Hematopoietic multipotent progenitor cell (in vitro differentiated cells): ENCODE measurements at regions not wholly inside any gene's neighbourhood (a gene's known extent, or its start where the extent isn't known, plus 50 kb on each side); places are given as distances from the start of the nearest gene placed in this dataset.
A peak's percentile ranks its signal among the peaks of the same experiment; 100 is the strongest.

Source experiments
- DNase-seq, 3 donors: peaks; one replicate each; pipeline ENCODE4 v3.0.0-alpha.2; 2011 to 2015; ENCODE audit warnings: low read depth in 2 of 3, low spot score in 2 of 3

DNA sequence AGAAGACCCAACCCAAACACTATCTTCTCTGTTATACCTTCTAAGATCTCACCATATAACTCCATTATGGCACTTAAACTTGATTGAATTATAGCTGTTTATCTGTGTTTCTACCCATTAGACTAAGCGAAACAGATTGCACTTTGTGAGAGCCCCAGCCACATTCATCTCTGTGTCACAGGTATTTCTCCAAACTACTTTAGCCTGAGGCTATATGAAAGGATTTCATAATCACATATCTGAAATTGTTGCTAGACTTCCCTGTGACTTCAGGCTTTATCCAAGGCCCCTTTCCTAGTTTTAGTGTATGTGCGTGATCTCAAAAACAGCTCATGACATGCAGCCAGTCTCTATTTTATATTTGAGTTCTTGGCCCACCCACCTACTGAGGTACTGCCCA, 745.0 kb upstream of the ACVR2A start:
- no peak for DNase-seq

GRCh38 chr2:147098940-147099339, 745.9 kb upstream of the ACVR2A start:
- no peak for DNase-seq

GRCh38 chr2:147097747-147098146, 747.1 kb upstream of the ACVR2A start:
- DNase-seq = no peak

GRCh38 chr2:147096671-147097070, 748.2 kb upstream of the ACVR2A start:
- no peak for DNase-seq

GRCh38 chr2:147095376-147095775, 749.5 kb upstream of the ACVR2A start:
- DNase-seq = no peak

DNA sequence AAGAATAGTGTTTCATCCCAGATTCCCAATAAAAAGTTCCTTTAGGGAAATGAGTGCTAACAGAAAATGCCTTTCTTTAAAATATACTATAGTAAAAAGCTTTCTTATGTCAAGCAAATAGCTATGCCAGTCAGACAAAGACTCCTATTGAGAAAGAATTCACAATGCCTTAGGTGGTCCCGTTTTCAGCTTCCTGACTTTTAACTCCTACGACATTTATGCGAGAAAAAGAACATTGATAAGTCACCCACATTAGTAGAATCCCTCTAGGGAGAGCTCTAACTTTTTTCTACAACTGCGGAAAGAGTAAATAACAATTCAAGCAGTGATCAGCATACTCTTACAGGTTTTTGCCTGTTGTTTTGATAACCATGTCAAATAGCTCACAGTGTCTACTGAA, 750.8 kb upstream of the ACVR2A start:
- DNase-seq = no peak

- DNase-seq = no peak
These were observed 752.6 kb upstream of the ACVR2A start for GRCh38 chr2:147092266-147092665.

GRCh38 chr2:147091448-147091847, 753.4 kb upstream of the ACVR2A start:
- no peak for DNase-seq

DNA sequence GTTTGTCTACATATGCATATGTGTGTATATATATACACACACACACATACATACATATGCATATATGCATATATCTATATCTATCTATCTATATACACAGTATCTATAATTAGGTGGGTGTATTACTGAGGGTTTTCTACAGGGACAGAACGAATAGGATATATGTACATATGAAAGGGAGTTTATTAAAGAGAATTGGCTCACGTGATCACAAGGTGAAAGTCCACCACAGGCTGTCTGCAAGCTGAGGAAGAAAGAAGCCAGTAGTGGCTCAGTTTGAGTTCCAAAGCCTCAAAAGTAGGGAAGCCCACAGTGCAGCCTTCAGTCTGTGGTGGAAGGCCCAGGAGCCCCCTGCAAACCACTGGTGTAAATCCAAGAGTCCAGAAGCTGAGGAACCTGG, 756.0 kb upstream of the ACVR2A start:
- DNase-seq = no peak

DNA sequence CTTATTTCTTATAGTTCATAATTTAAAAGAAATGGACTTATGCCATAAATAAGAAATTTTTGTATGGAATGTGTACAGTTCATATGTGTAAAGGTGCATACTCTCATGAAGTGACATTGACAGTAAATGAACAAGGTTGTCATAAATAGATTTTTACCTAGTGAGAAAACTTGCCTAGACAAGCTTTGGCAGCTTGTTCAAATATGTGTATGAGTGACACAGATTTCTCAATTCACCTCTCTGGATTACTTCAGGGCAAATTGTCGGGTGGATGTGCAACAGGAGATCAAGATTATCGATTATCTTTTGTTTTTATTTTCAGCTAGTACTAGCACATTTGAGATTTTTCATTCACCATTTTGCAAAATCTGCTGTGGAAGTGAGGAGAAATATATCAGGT, 758.1 kb upstream of the ACVR2A start:
- no peak for DNase-seq

DNA sequence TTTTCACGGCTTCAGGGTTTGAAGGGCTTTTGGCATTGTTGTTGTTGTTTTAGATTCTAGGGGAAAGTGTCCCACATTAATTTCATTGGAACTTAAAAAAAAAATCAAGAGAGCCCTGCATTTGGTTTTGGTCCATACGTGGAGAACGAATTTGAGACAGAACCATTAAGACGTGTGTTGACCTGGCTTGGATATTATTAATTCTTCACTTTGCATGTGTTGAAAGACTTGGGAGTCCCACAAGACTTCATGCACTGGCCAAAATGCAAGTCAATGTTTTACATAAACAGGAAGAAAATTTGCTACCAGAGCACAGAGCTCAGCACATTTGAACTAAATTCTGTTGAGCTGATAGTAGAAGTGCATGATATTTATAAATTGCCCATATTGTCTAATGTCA, 761.2 kb upstream of the ACVR2A start:
- no peak for DNase-seq

- peak; percentile 21 to 74 (median 25) for DNase-seq
These were observed 761.8 kb upstream of the ACVR2A start for GRCh38 chr2:147082850-147083522.

DNA sequence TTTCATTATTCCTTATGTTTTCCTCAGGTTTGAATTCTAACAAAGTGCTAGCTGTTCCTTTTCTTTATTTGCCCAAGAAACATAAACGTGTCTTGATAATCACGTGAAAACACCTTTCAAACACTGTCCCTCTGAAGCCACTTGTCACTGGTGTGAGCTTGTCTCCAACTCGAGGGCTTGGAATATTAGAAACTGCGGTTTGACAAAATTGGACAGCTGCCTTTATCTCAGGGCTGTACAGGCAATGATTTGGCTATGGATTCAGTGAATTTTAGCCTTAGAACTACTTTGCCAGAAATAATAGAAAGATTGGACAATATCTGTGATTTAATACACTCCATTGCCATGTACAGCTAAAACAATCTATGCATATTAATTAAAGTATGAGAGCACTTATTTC, 763.0 kb upstream of the ACVR2A start:
- no peak for DNase-seq

- no peak for DNase-seq
These were observed 768.2 kb upstream of the ACVR2A start for GRCh38 chr2:147076634-147077033.

DNA sequence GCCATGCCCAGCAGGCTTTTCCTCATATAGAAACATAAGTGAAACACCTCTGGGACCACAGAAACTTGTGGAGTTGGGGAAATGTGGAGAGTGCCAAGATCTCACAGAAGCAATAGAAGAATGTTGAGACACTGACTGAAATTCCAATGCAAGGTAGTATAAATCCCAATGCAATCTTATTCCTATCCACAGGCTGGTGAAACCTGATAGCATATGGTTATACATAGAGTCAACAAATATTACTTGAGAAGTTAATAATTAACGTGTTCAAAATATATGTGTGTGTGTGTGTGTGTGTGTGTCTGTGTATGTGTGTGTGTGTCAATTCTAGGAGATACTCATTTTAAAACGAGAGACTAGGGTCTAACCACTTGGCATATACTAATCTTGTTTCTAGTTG, 776.8 kb upstream of the ACVR2A start:
- no peak for DNase-seq

DNA sequence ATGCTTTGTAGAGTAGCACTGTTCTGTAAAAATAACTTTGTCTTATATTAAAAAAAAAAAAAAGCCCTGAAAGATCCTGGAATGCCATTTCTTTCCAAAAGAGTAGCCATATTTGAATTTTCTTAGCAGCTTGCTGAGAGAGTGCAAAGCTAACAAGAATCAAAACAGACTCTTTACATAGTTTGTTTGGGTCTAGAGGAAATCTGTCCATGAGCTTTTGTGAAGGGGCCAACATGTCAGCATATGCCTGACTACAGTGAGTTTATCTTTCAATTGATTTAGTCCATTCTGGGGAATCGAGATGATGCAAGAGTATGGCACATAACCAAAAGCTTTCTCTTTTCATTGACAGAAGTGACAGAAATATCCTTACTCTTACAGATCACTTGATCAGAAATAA, 777.7 kb upstream of the ACVR2A start:
- no peak for DNase-seq

DNA sequence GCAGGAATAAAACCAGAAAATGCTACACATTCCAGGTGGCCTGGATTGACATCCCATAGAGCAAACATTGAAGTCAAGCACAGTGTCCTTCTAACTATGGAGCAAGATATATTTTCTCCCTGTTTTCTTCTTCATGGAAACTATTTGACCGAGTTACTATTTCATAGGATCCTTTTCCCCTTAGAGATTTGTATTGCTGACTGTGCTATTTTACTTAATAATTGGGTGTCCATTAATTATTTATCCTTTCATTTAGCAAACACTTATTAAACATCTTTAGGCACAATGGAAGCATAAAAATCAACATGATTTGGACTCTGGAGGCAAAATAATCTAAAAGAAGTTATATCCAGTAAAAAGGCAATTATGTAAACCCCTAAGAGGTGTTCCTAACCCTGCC, 782.8 kb upstream of the ACVR2A start:
- DNase-seq = no peak

DNA sequence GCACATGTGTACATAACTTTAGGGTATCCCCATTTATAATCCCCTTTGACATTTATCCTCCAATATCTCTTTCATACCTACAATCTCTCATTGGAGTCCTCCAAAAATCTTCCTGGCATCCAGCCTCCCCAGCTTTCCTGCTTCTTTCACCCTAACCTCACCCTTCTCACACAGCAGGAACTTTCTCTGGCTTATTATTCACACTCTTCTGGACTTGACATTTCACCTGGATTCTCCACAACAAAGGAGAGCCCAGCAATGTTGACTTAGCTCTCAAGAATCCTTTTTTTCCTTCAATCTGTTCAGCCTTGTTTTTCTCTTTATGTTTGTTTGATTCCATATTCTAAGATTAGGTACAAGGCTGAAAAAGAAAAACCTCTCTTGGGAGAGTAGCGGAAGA, 783.6 kb upstream of the ACVR2A start:
- DNase-seq = no peak

- DNase-seq = no peak
These were observed 786.8 kb upstream of the ACVR2A start for GRCh38 chr2:147057892-147058490.

DNA sequence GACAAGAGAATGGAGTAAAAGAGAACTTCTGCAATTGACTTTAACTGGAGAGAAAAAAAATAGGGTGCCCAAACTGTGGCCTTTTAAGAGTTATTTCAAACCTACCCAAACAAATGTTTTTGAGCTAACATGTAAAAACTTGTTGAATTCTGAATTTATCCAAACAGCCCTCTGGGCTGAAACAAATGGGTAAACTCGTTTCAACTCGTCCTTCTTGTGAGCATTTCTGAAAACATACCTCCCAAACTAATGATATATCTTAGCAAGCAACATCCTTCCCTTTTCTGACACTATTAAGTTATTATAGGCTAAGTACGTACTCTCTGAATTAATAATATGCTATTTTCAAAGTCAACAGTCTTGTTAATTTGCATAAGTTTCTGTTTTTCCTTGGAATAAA, 793.0 kb upstream of the ACVR2A start:
- DNase-seq = no peak

DNA sequence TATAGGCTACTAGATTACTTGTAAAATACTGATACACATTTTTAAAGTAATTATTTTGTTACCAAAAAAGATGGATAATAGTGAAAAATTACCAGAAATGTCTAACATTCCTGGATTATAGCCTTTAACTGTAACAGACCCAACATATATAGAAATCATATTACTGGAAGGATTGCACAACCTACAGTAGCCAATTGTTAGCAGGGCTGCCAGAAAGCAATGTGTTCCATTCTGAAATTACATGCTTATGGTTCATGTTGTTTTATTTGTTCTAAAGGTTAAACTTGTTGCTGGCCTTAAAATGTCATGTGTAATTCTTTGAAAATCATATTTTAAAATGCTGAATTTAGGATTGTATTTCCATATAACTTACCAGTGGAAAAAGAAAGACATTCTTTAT, 793.6 kb upstream of the ACVR2A start:
- no peak for DNase-seq

DNA sequence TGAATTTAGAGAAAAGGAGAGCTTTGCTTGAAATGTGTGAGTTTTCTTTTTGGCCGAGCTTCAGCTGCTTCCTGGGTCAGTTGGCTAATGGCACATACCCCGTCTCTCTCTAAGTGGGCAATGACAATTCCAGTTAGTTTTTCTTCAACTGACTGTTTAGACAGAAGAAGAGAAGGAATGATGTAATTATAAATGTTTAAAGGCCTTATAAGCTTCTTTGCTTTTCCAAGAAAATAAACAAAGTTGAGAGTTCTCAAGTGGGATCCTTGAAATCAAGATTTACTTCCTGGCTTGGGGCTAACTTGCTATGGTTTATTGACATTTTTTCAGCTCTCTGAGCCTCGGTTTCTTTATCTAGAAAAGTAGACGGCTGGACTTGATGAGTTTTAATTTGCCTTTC, 794.9 kb upstream of the ACVR2A start:
- DNase-seq = no peak

DNA sequence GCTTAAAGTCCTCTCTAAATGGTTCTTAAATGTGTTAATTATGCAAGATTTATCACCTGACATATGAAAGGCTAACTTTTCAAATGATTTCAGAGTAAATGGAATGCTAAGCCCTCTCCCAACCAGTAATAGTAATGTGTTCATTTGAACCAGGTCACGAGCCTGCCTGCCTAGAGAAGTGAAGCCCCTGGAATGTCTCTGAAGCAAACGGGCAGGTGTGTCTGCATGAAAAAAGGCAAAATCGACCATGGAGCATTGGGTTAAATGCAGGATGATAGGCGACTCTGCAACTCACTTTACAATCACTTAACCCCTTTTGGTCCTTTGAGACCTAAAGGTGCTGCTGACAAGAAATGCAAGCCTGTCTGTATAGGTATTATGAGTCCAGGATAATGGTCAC, 798.4 kb upstream of the ACVR2A start:
- no peak for DNase-seq
